HepG2 (cell line): ENCODE measurements at regions not wholly inside any gene's neighbourhood (a gene's known extent, or its start where the extent isn't known, plus 50 kb on each side); places are given as distances from the start of the nearest gene placed in this dataset.

Experiments used
- FOXP1 ChIP-seq, 2 experiments: fragments of 450-650 bp in 1 of 2; IDR thresholded peaks; 2 replicates each; pipeline ENCODE4 v1.6.1; 2017 to 2018; ENCODE audit warnings: antibody characterized with exemption in 1 of 2
- GPN1 ChIP-seq: sonication (generic); formaldehyde crosslinking; IDR thresholded peaks from 2 replicates; pipeline ENCODE4 v1.5.1; 2020; ENCODE audit warnings: missing genetic modification reagents, borderline replicate concordance
- GTF3A ChIP-seq: sonication (generic); formaldehyde crosslinking; conservative IDR thresholded peaks from 2 replicates; pipeline ENCODE4 v1.4.0; 2020; ENCODE audit warnings: mild to moderate bottlenecking, missing genetic modification reagents
- KDM6A ChIP-seq: IDR thresholded peaks from 2 replicates; pipeline ENCODE4 v1.6.1; 2016; ENCODE audit warnings: low read depth
- SALL1 ChIP-seq: sonication (generic); formaldehyde crosslinking; IDR thresholded peaks from 2 replicates; pipeline ENCODE4 v1.8.0; 2022; ENCODE audit warnings: mild to moderate bottlenecking, missing genetic modification reagents
- SETDB1 ChIP-seq: sonication (generic); formaldehyde crosslinking; IDR thresholded peaks from 2 replicates; pipeline ENCODE4 v1.5.1; 2020; ENCODE audit warnings: missing genetic modification reagents, mild to moderate bottlenecking, borderline replicate concordance
- ZNF383 ChIP-seq: sonication (generic); formaldehyde crosslinking; IDR thresholded peaks from 2 replicates; pipeline ENCODE4 v1.4.0; 2020; ENCODE audit warnings: missing genetic modification reagents, mild to moderate bottlenecking, borderline replicate concordance
- ZNF510 ChIP-seq: sonication (generic); formaldehyde crosslinking; IDR thresholded peaks from 2 replicates; pipeline ENCODE4 v1.4.0; 2020; ENCODE audit warnings: low read depth, mild to moderate bottlenecking, missing genetic modification reagents
- TF ChIP-seq, protein P1 (sequence below): sonication (generic); formaldehyde crosslinking; IDR thresholded peaks from 2 replicates; pipeline ENCODE4 v1.8.0; 2022; ENCODE audit warnings: missing genetic modification reagents, mild to moderate bottlenecking, moderate library complexity, borderline replicate concordance
- TF ChIP-seq, protein P2 (sequence below): IDR thresholded peaks from 2 replicates; pipeline ENCODE4 v1.6.1; 2016; ENCODE audit warnings: missing biosample characterization, missing genetic modification reagents, low read depth
- TF ChIP-seq, protein P3 (sequence below): sonication (generic); formaldehyde crosslinking; IDR thresholded peaks from 2 replicates; pipeline ENCODE4 v1.4.0; 2020; ENCODE audit warnings: missing genetic modification reagents
- TF ChIP-seq, protein P4 (sequence below): IDR thresholded peaks from 2 replicates; pipeline ENCODE4 v1.6.1; 2016; ENCODE audit warnings: low read depth, borderline replicate concordance

DNA sequence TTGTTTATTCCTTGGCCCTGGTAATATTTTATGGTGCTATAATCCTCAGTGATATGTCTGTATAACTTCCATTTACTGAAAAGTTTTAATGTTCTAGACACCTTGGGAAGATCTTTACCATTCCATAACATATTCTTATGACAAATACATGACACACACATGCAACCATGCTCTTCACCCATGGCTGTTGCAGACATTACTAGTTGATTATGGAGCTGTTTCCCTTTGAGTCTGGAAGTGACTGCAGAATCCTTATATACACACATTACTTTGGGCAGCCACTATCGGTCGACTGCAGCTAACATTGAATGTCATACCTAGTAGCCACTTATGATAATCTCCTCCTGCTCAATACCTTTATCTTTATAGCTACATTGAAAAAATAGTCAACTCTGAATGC lies 243.1 kb upstream of the ADAMTS9 start (continued):
- TF ChIP-seq, protein P1, sequence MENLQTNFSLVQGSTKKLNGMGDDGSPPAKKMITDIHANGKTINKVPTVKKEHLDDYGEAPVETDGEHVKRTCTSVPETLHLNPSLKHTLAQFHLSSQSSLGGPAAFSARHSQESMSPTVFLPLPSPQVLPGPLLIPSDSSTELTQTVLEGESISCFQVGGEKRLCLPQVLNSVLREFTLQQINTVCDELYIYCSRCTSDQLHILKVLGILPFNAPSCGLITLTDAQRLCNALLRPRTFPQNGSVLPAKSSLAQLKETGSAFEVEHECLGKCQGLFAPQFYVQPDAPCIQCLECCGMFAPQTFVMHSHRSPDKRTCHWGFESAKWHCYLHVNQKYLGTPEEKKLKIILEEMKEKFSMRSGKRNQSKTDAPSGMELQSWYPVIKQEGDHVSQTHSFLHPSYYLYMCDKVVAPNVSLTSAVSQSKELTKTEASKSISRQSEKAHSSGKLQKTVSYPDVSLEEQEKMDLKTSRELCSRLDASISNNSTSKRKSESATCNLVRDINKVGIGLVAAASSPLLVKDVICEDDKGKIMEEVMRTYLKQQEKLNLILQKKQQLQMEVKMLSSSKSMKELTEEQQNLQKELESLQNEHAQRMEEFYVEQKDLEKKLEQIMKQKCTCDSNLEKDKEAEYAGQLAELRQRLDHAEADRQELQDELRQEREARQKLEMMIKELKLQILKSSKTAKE (CRISPR knock-in tag), result no peak
- TF ChIP-seq KDM6A (no peak), GTF3A (CRISPR knock-in tag) (no peak), SALL1 (CRISPR knock-in tag) (no peak), ZNF383 (CRISPR knock-in tag) (no peak), FOXP1 (IDR thresholded peaks at IDR 0.05) (no peak), FOXP1 (CRISPR knock-in tag; IDR thresholded peaks at IDR 0.05) (no peak), ZNF510 (CRISPR knock-in tag) (no peak), GPN1 (no peak), SETDB1 (no peak)
- TF ChIP-seq, protein P2, sequence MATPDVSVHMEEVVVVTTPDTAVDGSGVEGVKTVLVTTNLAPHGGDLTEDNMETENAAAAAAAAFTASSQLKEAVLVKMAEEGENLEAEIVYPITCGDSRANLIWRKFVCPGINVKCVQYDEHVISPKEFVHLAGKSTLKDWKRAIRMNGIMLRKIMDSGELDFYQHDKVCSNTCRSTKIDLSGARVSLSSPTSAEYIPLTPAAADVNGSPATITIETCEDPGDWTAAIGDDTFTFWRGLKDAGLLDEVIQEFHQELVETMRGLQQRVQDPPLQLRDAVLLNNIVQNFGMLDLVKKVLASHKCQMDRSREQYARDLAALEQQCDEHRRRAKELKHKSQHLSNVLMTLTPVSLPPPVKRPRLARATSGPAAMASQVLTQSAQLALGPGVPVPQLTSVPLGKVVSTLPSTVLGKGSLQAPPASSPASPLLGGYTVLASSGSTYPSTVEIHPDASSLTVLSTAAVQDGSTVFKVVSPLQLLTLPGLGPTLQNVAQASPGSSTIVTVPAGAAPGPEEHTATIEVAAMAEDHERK (CRISPR knock-in tag), result no peak
- TF ChIP-seq, protein P3, sequence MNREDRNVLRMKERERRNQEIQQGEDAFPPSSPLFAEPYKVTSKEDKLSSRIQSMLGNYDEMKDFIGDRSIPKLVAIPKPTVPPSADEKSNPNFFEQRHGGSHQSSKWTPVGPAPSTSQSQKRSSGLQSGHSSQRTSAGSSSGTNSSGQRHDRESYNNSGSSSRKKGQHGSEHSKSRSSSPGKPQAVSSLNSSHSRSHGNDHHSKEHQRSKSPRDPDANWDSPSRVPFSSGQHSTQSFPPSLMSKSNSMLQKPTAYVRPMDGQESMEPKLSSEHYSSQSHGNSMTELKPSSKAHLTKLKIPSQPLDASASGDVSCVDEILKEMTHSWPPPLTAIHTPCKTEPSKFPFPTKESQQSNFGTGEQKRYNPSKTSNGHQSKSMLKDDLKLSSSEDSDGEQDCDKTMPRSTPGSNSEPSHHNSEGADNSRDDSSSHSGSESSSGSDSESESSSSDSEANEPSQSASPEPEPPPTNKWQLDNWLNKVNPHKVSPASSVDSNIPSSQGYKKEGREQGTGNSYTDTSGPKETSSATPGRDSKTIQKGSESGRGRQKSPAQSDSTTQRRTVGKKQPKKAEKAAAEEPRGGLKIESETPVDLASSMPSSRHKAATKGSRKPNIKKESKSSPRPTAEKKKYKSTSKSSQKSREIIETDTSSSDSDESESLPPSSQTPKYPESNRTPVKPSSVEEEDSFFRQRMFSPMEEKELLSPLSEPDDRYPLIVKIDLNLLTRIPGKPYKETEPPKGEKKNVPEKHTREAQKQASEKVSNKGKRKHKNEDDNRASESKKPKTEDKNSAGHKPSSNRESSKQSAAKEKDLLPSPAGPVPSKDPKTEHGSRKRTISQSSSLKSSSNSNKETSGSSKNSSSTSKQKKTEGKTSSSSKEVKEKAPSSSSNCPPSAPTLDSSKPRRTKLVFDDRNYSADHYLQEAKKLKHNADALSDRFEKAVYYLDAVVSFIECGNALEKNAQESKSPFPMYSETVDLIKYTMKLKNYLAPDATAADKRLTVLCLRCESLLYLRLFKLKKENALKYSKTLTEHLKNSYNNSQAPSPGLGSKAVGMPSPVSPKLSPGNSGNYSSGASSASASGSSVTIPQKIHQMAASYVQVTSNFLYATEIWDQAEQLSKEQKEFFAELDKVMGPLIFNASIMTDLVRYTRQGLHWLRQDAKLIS (CRISPR knock-in tag), result no peak
- TF ChIP-seq, protein P4, sequence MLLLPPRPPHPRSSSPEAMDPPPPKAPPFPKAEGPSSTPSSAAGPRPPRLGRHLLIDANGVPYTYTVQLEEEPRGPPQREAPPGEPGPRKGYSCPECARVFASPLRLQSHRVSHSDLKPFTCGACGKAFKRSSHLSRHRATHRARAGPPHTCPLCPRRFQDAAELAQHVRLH (CRISPR knock-in tag), result no peak
